Upper lobe of left lung (tissue), 6 donors: ENCODE measurements at regions not wholly inside any gene's neighbourhood (a gene's known extent, or its start where the extent isn't known, plus 50 kb on each side); places are given as distances from the start of the nearest gene placed in this dataset.

ENCODE experiments used
- ATAC-seq, 2 donors: fragments of 200-7000 bp; cut with Tn5 transposase; one replicate each; pipeline ENCODE4 v1.9.1; 2022; ENCODE audit warnings: mild to moderate bottlenecking in 2 of 2, moderate library complexity in 2 of 2; ENCODE audit not compliant: low FRiP score in 2 of 2
- DNase-seq, 2 donors: peaks; one replicate each; pipeline ENCODE4 v3.0.0-alpha.2; 2019 to 2020
- H3K27ac ChIP-seq, 4 donors: fragments of 200-600 bp; sonication (generic); one replicate each; pipeline ENCODE4 v1.5.1; 2016 to 2019
- H3K27me3 ChIP-seq, 4 donors: fragments of 200-600 bp; sonication (generic); one replicate each; pipeline ENCODE4 v1.5.1; 2017 to 2019
- H3K36me3 ChIP-seq, 4 donors: fragments of 200-600 bp; sonication (generic); one replicate each; pipeline ENCODE4 v1.5.1; 2016 to 2019
- H3K4me1 ChIP-seq, 4 donors: fragments of 200-600 bp; sonication (generic); one replicate each; pipeline ENCODE4 v1.5.1; 2018 to 2019
- H3K4me3 ChIP-seq, 4 donors: fragments of 200-600 bp; sonication (generic); one replicate each; pipeline ENCODE4 v1.5.1; 2017 to 2019; ENCODE audit warnings: mild to moderate bottlenecking in 2 of 4, moderate library complexity in 1 of 4
- H3K9me3 ChIP-seq, 4 donors: fragments of 200-600 bp; sonication (generic); one replicate each; pipeline ENCODE4 v1.5.1; 2018 to 2019
- CTCF ChIP-seq, 6 experiments: fragments of 450-650 bp in 4 of 6; fragments of 200-600 bp in 2 of 6; sonication (generic) in 2 of 6; IDR thresholded peaks; one replicate each; pipeline ENCODE4 v1.5.1; 2016 to 2019; ENCODE audit warnings: antibody characterized with exemption in 6 of 6
- EP300 ChIP-seq, 4 donors: sonication (generic); formaldehyde crosslinking; IDR thresholded peaks; one replicate each; pipeline ENCODE4 v1.5.1; 2017; ENCODE audit warnings: antibody characterized with exemption in 4 of 4, control low read depth in 2 of 4
- POLR2A ChIP-seq, 4 donors: fragments of 450-650 bp; IDR thresholded peaks; one replicate each; pipeline ENCODE4 v1.5.1; 2016 to 2017; ENCODE audit warnings: antibody characterized with exemption in 4 of 4, mild to moderate bottlenecking in 2 of 4
- POLR2AphosphoS5 ChIP-seq, 2 donors: sonication (generic); formaldehyde crosslinking; IDR thresholded peaks; one replicate each; pipeline ENCODE4 v1.5.1; 2017; ENCODE audit warnings: antibody characterized with exemption in 2 of 2
- WGBS, 2 donors: methylation state at CpG; one replicate each; pipeline ENCODE4 v1.1.5; 2017 to 2018; 5-methylcytosine and 5-hydroxymethylcytosine counted together
- donor health status: DM: no; HTN: no; CAD: no; lungs with moderate emphysema.
- donor health status: DM: no; HTN: yes; CAD: no; lungs with severe emphysema.

- 39 to 55% methylated on average over 1 of the region's 1 CpG for WGBS, 2 donors
- H3K36me3 ChIP-seq: no peaks in the 10 kb centered on the region
- no peak for DNase-seq
- H3K4me3 ChIP-seq: no peak overlapping the region
- H3K27me3 ChIP-seq: no peaks in the 10 kb centered on the region
- H3K9me3 ChIP-seq: peaks cover 0 to 8% (median 2%) of the 10 kb centered on the region in 4 donors
- TF ChIP-seq POLR2AphosphoS5 (IDR thresholded peaks at IDR 0.05): no peak
- TF ChIP-seq POLR2A (IDR thresholded peaks at IDR 0.05): no peak
- TF ChIP-seq CTCF (IDR thresholded peaks at IDR 0.05): no peak
- TF ChIP-seq EP300 (IDR thresholded peaks at IDR 0.05): no peak
- no peak for ATAC-seq
- no peaks in the 10 kb centered on the region for H3K4me1 ChIP-seq
- no peak overlapping the region for H3K27ac ChIP-seq
Measured at GRCh38 chr1:90144820-90145219, 149.9 kb downstream of the ZNF326 start.

- WGBS, 2 donors: 90 to 94% methylated on average over 1 of the region's 1 CpG
- TF ChIP-seq POLR2AphosphoS5 (IDR thresholded peaks at IDR 0.05): no peak
- Histone ChIP-seq H3K4me3 (no peak overlapping the region), H3K9me3 (peaks cover 0 to 14% (median 3%) of the 10 kb centered on the region in 4 donors), H3K4me1 (no peaks in the 10 kb centered on the region), H3K27ac (no peak overlapping the region), H3K36me3 (no peaks in the 10 kb centered on the region), H3K27me3 (no peaks in the 10 kb centered on the region)
- no peak for DNase-seq
- no peak for ATAC-seq
Measured at GRCh38 chr1:90143591-90143990, 148.7 kb downstream of the ZNF326 start.

GRCh38 chr1:90142697-90143096 lies 147.8 kb downstream of the ZNF326 start:
- 68 to 87% methylated on average over 2 of the region's 2 CpGs for WGBS, 2 donors
- Histone ChIP-seq H3K27ac (no peak overlapping the region), H3K36me3 (no peaks in the 10 kb centered on the region), H3K4me1 (no peaks in the 10 kb centered on the region), H3K4me3 (no peak overlapping the region), H3K27me3 (no peaks in the 10 kb centered on the region), H3K9me3 (peaks cover 0 to 14% (median 4%) of the 10 kb centered on the region in 4 donors)
- DNase-seq (no peak), ATAC-seq (no peak)
- no peak for TF ChIP-seq POLR2A (IDR thresholded peaks at IDR 0.05)
- no peak for TF ChIP-seq CTCF (IDR thresholded peaks at IDR 0.05)
- TF ChIP-seq POLR2AphosphoS5 (IDR thresholded peaks at IDR 0.05): no peak

GRCh38 chr1:90139837-90140236 lies 144.9 kb downstream of the ZNF326 start:
- H3K4me1 ChIP-seq: no peaks in the 10 kb centered on the region
- no peak for TF ChIP-seq CTCF (IDR thresholded peaks at IDR 0.05)
- TF ChIP-seq POLR2A (IDR thresholded peaks at IDR 0.05): no peak
- TF ChIP-seq POLR2AphosphoS5 (IDR thresholded peaks at IDR 0.05): no peak
- TF ChIP-seq EP300 (IDR thresholded peaks at IDR 0.05): no peak
- DNase-seq (no peak), ATAC-seq (no peak)
- H3K27ac ChIP-seq: no peak overlapping the region
- no peaks in the 10 kb centered on the region for H3K36me3 ChIP-seq
- H3K27me3 ChIP-seq: no peaks in the 10 kb centered on the region
- H3K4me3 ChIP-seq: no peak overlapping the region
- H3K9me3 ChIP-seq: peaks cover 0 to 14% (median 5%) of the 10 kb centered on the region in 4 donors

- no peaks in the 10 kb centered on the region for H3K36me3 ChIP-seq
- no peak for DNase-seq
- no peak for ATAC-seq
- H3K9me3 ChIP-seq: peaks cover 0 to 11% (median 5%) of the 10 kb centered on the region in 4 donors
- no peak overlapping the region for H3K27ac ChIP-seq
- TF ChIP-seq CTCF (IDR thresholded peaks at IDR 0.05) (no peak), POLR2AphosphoS5 (IDR thresholded peaks at IDR 0.05) (no peak), POLR2A (IDR thresholded peaks at IDR 0.05) (no peak), EP300 (IDR thresholded peaks at IDR 0.05) (no peak)
- 39 to 64% methylated on average over 3 of the region's 3 CpGs for WGBS, 2 donors
- H3K27me3 ChIP-seq: no peaks in the 10 kb centered on the region
- H3K4me3 ChIP-seq: no peak overlapping the region
- no peaks in the 10 kb centered on the region for H3K4me1 ChIP-seq
Measured at GRCh38 chr1:90135286-90135685, 140.4 kb downstream of the ZNF326 start.
